ENCODE measurements at regions not wholly inside any gene's neighbourhood (a gene's known extent, or its start where the extent isn't known, plus 50 kb on each side); places are given as distances from the start of the nearest gene placed in this dataset.
A peak's percentile ranks its signal among the peaks of the same experiment; 100 is the strongest.

- TF ChIP-seq ASH2L (IDR thresholded peaks at IDR 0.05; ENCODE audit: borderline replicate concordance, low read depth) (no peak), TARDBP (IDR thresholded peaks at IDR 0.05; ENCODE audit: borderline replicate concordance) (no peak), CBFB (IDR thresholded peaks at IDR 0.05; ENCODE audit: low read depth) (no peak)
Observed at GRCh38 chr5:41625571-41625970, 115.2 kb upstream of the PLCXD3 start (continued).

GRCh38 chr5:41621420-41621819, 111.0 kb upstream of the PLCXD3 start:
- Histone ChIP-seq H3K9me3 (replicated peaks; ENCODE audit: control insufficient read depth, insufficient read depth, low read length) (no peaks in the 10 kb centered on the region), H3K27ac (ENCODE audit: control insufficient read depth, insufficient read depth) (no peak overlapping the region), H2AFZ (ENCODE audit: control insufficient read depth, low read depth, low read length) (no peak overlapping the region), H3K4me3 (no peak overlapping the region), H3K4me1 (ENCODE audit: control insufficient read depth, insufficient read depth, low read length) (no peaks in the 10 kb centered on the region), H4K20me1 (ENCODE audit: control insufficient read depth, insufficient read depth) (no peaks in the 10 kb centered on the region), H3K27me3 (replicated peaks in 1 of 2; ENCODE audit: control insufficient read depth in 2 of 2, insufficient read depth in 2 of 2, low read length in 1 of 2) (no peaks in the 10 kb centered on the region), H3K79me2 (ENCODE audit: control insufficient read depth, insufficient read depth, low read length) (no peaks in the 10 kb centered on the region), H3K9ac (ENCODE audit: control insufficient read depth, insufficient read depth, low read length) (no peak overlapping the region), H3K4me2 (ENCODE audit: control insufficient read depth, insufficient read depth) (no peak overlapping the region), H3K36me3 (ENCODE audit: control insufficient read depth in 2 of 2, insufficient read depth in 2 of 2, low read length in 1 of 2) (no peaks in the 10 kb centered on the region)
- WGBS (ENCODE audit: insufficient coverage, insufficient replicate concordance, low lambda C conversion rate, missing lambda C conversion rate): 0% methylated on average over 2 of the region's 2 CpGs
- in situ Hi-C loops (cut with MboI): no loop called here
- BruUV-seq (replicated peaks): no TSS peak
- DNase-seq (ENCODE audit: low read depth, low spot score): no peak
- RAD21 ChIA-PET (ENCODE audit: unreplicated experiment): no interaction called here
- SMC1A ChIA-PET (ENCODE audit: uncharacterized antibody, unreplicated experiment): no interaction called here
- CTCF ChIA-PET: interaction anchor here (0.6 kb wide), 1 partner anchor 20 kb away, joined by 3 read pairs; no protein-coding TSS in a partner anchor
- ATAC-seq: peak; percentile 25; the same call in 2 of the 3 replicates
- no peak for FAIRE-seq
- intact Hi-C loops (cut with micrococcal nuclease; ENCODE audit: unreplicated experiment): no loop called here
- TF ChIP-seq NKRF (conservative IDR thresholded peaks at IDR 0.05) (no peak), CHD4 (IDR thresholded peaks at IDR 0.05) (no peak), RUNX3 (IDR thresholded peaks at IDR 0.05; ENCODE audit: low read length) (no peak), KDM1A (IDR thresholded peaks at IDR 0.05; ENCODE audit: borderline replicate concordance) (no peak), MEF2A (IDR thresholded peaks at IDR 0.05; ENCODE audit: insufficient read depth, low read depth, low read length) (no peak), WRNIP1 (IDR thresholded peaks at IDR 0.05; ENCODE audit: borderline replicate concordance, low read depth, low read length) (no peak), PAX8 (IDR thresholded peaks at IDR 0.05) (no peak), SIX5 (IDR thresholded peaks at IDR 0.05; ENCODE audit: low read depth, low read length, severe bottlenecking) (no peak), POU2F2 (IDR thresholded peaks at IDR 0.05; ENCODE audit: borderline replicate concordance, low read depth, low read length) (no peak)
- POLR2A ChIA-PET: no interaction called here
